RPMI8226 (cell line): ENCODE measurements at regions not wholly inside any gene's neighbourhood (a gene's known extent, or its start where the extent isn't known, plus 50 kb on each side); places are given as distances from the start of the nearest gene placed in this dataset.

Source experiments
- DNase-seq: peaks from one replicate; pipeline ENCODE4 v3.0.0-alpha.2; 2015

DNA sequence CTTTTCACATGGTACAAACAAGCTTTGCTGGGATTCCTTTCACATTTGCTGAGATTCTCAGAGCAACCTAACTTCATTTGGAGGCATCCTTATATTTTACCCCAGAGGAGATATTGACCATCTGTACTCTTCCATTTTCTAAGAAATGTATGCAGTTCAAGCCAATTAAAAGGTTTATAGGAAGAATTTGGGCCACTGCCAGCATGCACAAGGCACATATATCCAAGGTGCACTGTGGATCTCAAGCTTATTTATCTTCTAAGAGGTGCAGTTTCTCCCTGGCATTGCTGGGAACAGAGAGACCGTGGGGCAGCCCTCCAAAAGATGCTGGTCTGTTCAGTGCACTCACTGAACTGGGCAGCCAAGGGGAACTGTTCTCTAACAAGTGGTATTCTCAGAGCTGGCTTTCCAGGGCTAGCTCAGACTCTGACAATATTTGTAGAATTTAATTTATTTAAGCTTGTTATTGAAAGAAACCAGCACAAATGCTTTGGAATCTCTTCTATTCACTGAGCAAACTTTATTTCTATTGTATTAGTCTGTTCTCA lies 213.3 kb downstream of the TENT4A start:
- no peak for DNase-seq

- DNase-seq = no peak
Observed at GRCh38 chr5:6936031-6936430, 222.8 kb downstream of the TENT4A start.

- DNase-seq = no peak
Observed at GRCh38 chr5:6937677-6938076, 224.4 kb downstream of the TENT4A start.

- DNase-seq = no peak
Observed at GRCh38 chr5:6941631-6942030, 228.4 kb downstream of the TENT4A start.

DNA sequence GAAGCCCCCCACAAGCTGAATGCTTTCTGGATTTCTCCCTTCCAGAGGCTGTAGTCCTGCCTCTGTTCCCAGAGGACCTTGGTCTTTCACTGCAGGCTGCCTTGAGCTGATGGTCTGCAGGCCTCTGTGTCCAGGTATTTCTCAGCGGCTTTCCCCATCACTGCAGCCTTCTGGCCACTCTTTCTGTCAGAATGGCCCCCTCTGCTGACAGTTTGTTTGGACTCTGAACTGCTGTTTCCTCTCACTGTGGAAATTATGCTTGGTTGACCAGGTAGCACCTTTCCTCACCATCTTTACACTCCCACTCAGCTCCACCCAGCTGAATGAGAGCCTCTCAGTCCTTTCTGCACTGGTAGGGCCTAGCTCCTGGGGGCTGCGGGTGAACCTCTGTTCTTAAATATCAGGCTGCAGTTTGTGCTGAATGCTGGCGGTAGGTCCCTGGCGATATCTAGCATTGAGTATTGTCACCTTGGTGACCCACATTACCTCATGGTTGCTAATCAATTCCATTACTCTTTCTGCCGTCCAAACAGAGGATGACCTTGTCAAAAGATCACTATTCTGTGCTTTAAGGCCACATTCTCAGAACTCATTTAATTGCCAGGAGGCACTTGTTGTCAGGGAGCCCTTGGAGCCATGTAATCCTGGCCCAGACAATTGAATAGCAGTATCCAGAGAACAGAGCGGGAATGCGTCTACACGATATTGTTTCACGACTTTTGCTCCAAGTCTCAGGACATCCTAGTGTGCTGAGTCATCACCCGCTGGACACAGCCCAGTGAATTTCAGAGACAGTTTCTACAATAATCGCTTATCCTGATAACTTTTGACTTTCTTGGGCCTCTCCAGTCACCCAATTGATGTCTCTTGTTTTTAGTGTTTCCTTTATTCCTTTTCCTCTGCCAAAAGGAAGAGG lies 230.2 kb downstream of the TENT4A start:
- no peak for DNase-seq

- no peak for DNase-seq
Observed at GRCh38 chr5:6948562-6948961, 235.3 kb downstream of the TENT4A start.

GRCh38 chr5:6949230-6949629 lies 236.0 kb downstream of the TENT4A start:
- no peak for DNase-seq

DNA sequence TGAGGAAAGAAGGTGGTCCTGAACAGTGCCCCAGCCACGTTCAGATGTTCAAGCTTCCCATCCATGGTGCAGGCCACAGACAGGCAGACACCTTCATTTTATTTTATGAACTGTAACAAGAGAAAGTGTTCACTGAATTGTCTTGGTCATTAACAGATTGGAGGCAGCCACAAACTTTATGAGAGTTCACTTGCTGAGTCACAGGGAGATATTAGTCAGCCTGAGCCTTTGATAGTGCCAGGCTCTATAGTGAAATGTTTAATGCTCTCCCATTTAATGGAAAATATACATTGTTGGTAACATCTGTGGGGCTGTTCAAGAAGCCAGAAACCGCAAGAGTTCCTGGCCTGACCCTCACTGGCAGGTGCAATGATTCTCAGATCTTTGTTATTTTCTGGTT lies 237.0 kb downstream of the TENT4A start:
- DNase-seq = no peak

DNA sequence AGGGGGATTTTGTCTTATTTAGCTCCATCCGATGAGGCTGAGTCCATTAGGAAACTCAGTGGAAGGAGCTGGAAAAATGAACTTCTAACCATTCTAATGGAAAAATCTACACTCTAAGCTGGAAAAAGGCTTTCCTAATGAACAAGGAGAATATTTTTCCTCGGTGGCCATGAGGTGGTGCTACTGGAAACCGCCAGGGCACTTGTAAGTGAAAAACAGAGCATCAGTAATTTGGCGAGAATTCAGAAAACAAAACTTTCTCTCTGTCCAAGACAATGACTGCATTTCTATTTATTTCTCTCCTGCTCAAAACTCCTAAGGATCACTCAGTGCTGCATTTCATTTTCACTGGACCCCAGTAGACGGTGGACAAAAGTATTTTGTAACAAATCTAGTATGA lies 237.6 kb downstream of the TENT4A start:
- no peak for DNase-seq

DNA sequence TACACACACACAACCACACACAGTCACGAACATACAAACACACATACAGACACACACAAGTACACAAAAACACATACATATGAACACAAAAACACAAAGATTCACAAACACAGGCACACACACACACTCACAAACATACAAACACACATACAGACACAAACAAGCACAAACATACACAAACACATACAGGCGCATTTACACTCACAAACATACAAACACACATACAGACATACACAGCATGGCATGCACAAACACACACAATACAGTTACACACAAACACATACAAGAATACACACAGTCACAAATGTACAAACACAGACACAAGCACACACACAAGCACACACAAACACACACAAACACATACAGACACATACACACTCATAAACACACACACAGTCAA lies 247.9 kb downstream of the TENT4A start:
- no peak for DNase-seq

- DNase-seq = no peak
Observed at GRCh38 chr5:6961837-6962635, 248.8 kb downstream of the TENT4A start.

DNA sequence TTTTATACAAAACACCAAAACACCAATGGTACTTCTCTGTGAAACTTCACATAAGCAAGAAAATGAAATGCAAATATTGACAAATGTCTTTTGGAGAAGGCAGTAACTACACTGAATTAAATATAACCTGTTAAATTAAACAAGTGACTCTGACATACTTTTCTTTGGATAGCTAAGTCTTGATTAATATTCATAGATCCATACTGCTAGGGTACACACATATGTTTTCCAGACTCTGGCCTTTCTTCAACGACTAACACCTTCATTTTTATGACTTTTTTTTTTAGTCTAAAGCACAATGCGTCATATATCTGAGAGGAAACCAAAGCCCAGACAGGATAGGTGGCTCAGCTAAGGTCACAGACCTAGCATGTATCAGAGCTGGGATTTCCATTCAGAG lies 263.7 kb downstream of the TENT4A start:
- DNase-seq = no peak

DNA sequence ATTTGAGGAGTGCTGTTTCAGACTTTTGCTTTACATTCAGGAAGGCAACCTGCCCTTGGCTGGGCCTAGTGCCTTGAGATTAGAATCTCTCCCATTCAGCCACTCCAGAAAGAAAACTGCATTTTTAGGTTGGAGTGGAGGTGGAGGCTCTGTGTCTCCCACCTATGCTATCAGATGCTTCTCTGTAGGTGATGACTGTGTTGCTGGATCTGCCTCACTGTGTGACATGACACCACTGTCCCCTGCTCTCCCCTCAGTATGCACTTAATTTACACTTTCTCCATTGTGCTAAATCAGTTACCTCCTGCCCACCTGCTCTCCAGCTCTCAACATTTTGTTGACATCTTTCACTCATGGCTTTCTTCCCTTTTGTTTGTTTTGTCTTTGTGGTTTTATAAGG lies 265.8 kb downstream of the TENT4A start:
- no peak for DNase-seq

DNA sequence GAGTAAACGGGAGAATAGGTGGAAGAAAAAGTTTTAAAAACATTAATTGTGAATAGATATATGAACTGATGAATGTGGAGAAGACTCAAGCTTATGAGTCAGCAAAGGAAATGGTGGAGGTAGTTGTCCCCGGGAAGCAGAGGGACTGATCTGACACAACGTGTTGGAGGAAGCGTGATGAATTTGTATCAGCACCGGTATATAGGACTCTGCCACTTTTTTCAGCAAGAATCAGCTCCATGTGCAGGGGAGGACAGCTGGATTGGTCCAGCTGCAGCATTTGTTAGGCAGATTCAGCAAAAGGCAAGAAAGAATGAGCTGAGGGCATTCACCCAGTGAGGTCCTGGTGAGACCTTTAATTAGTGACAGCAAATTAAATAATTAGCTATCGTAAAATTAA lies 276.0 kb downstream of the TENT4A start:
- no peak for DNase-seq

DNA sequence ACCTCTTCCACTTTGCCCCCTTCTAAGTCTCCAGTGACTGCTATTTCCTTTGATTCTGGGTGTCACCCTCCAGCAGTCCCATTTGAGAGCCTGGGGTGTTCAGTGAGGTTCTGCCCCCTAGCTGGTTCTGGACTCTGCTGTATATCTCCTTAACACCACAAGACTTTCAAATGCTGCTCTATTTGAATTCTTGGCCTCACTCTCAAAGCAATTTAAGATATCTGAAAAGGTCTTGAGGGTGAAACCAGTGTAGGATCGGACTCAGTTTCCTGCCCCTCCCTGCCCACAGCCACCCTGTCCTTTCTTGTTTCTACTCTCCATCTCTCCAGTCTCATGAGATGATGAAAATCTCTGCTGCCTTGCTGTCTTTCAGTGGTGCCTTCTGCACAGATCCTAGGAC lies 280.9 kb downstream of the TENT4A start:
- no peak for DNase-seq

- DNase-seq = no peak
Observed at GRCh38 chr5:6995115-6995514, 281.9 kb downstream of the TENT4A start.

DNA sequence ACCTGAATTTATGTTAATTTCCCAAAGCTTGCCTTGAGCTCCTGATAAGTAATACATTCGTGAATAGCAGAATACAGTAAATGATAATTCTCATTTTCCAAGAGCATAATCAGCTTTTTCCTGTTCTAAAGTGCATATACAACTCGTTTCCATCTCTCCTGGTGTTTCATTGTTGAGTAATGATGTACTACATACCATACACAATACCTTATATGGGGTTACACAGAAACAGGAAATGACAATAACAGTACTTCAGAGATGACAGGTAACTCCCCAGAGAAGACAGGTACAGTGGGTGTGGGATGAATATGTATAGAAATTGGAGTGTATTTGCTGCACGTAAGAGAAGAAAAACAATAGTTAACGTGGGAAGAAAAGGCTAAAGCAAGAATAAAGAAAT lies 287.1 kb downstream of the TENT4A start:
- DNase-seq = no peak

GRCh38 chr5:7010591-7010990 lies 297.4 kb downstream of the TENT4A start:
- DNase-seq = no peak

- no peak for DNase-seq
Observed at GRCh38 chr5:7012057-7012456, 298.8 kb downstream of the TENT4A start.

GRCh38 chr5:7014611-7015010 lies 301.4 kb downstream of the TENT4A start:
- DNase-seq = no peak

- peak; percentile 2 for DNase-seq
Observed at GRCh38 chr5:7015586-7016256, 302.5 kb downstream of the TENT4A start.

GRCh38 chr5:7016999-7017747 lies 303.9 kb downstream of the TENT4A start:
- no peak for DNase-seq

DNA sequence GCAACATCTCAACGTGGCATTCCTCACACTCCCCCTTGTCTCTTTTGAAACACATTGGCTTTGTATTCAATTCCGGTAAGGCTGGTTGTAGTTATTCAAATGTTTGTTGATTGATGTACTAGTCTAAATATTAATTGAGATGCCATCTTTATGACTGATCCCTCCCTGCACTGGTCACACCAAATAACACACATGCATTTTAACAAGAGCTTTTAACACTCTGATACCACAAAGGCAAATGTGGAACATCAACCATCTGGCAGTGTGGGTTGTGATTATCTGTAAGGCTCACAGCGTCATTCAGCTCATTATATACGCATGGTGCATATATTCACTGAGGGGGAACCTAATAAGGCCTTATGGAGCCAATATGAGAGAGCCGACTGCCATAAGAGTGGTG lies 305.0 kb downstream of the TENT4A start:
- no peak for DNase-seq
